Esophagus squamous epithelium (tissue), 5 donors: ENCODE measurements at regions not wholly inside any gene's neighbourhood (a gene's known extent, or its start where the extent isn't known, plus 50 kb on each side); places are given as distances from the start of the nearest gene placed in this dataset.
"Not testable (repeated sequence)": the region's sequence is repeated elsewhere in the genome, so short reads cannot be mapped to it uniquely, and the experiment has no call there.

ENCODE experiments used
- DNase-seq: peaks from one replicate; lab custom pipeline; 2025; lab: John Stamatoyannopoulos, UW
- H3K27ac ChIP-seq, 4 donors: fragments of 200-600 bp; sonication (generic); one replicate each; pipeline ENCODE4 v1.5.1; 2016 to 2019; ENCODE audit warnings: mild to moderate bottlenecking in 1 of 4
- H3K27me3 ChIP-seq, 4 donors: fragments of 200-600 bp; sonication (generic); 1 replicate in 3 of 4; 2 replicates in 1 of 4; pipeline versions ENCODE4 v1.5.1 to v1.6.0; 2017 to 2021; ENCODE audit warnings: antibody characterized with exemption in 1 of 4
- H3K36me3 ChIP-seq, 3 donors: fragments of 200-600 bp; sonication (generic); one replicate each; pipeline ENCODE4 v1.5.1; 2016 to 2019
- H3K4me1 ChIP-seq, 3 donors: fragments of 200-600 bp; sonication (generic); one replicate each; pipeline ENCODE4 v1.5.1; 2017 to 2019
- H3K4me3 ChIP-seq, 4 donors: fragments of 200-600 bp; sonication (generic); 1 replicate in 3 of 4; 2 replicates in 1 of 4; pipeline ENCODE4 v1.5.1; 2016 to 2019; ENCODE audit warnings: mild to moderate bottlenecking in 2 of 4, moderate library complexity in 1 of 4
- H3K9me3 ChIP-seq, 3 donors: fragments of 200-600 bp; sonication (generic); one replicate each; pipeline ENCODE4 v1.5.1; 2016 to 2019
- CTCF ChIP-seq, 6 experiments: fragments of 450-650 bp in 4 of 6; fragments of 200-600 bp in 2 of 6; sonication (generic) in 2 of 6; IDR thresholded peaks; one replicate each; pipeline ENCODE4 v1.5.1; 2016 to 2019; ENCODE audit warnings: antibody characterized with exemption in 6 of 6, mild to moderate bottlenecking in 4 of 6, moderate library complexity in 4 of 6
- POLR2A ChIP-seq, 4 donors: fragments of 450-650 bp; IDR thresholded peaks; one replicate each; pipeline ENCODE4 v1.6.1; 2017; ENCODE audit warnings: antibody characterized with exemption in 4 of 4, mild to moderate bottlenecking in 4 of 4, moderate library complexity in 3 of 4
- WGBS, 2 donors: methylation state at CpG; one replicate each; pipeline ENCODE4 v1.1.5; 2018; 5-methylcytosine and 5-hydroxymethylcytosine counted together
- intact Hi-C: fragments of 100-400 bp; cut with DNase I; formaldehyde crosslinking; loops from one replicate; pipeline ENCODE4 v1.15.0; 2022
- donor health status: DM: yes; HTN: yes; CAD: no.

- Histone ChIP-seq H3K27ac (no peak overlapping the region), H3K9me3 (peaks cover 0 to 7% (median 0%) of the 10 kb centered on the region in 3 donors), H3K36me3 (no peaks in the 10 kb centered on the region), H3K27me3 (no peaks in the 10 kb centered on the region), H3K4me3 (no peak overlapping the region), H3K4me1 (no peaks in the 10 kb centered on the region)
- TF ChIP-seq POLR2A (IDR thresholded peaks at IDR 0.05) (no peak), CTCF (IDR thresholded peaks at IDR 0.05) (no peak)
- WGBS, 2 donors = 42 to 43% methylated on average over 3 of the region's 3 CpGs
- no peak for DNase-seq
- intact Hi-C loops = no loop called here
Observed at GRCh38 chr3:5980475-5980874, 793.0 kb downstream of the EDEM1 start.

GRCh38 chr3:5994651-5995050, 807.1 kb downstream of the EDEM1 start:
- Histone ChIP-seq H3K27ac (no peak overlapping the region), H3K36me3 (no peaks in the 10 kb centered on the region), H3K9me3 (no peaks in the 10 kb centered on the region), H3K27me3 (no peaks in the 10 kb centered on the region), H3K4me3 (no peak overlapping the region), H3K4me1 (no peaks in the 10 kb centered on the region)
- DNase-seq = no peak
- intact Hi-C loops = no loop called here
- TF ChIP-seq CTCF (IDR thresholded peaks at IDR 0.05) = no peak
- no peak for TF ChIP-seq POLR2A (IDR thresholded peaks at IDR 0.05)
- 70 to 83% methylated on average over 1 of the region's 1 CpG for WGBS, 2 donors

- DNase-seq = no peak
- 57 to 77% methylated on average over 2 of the region's 2 CpGs for WGBS, 2 donors
Observed at GRCh38 chr3:6018456-6018855, 830.9 kb downstream of the EDEM1 start.

GRCh38 chr3:6022621-6023020, 835.1 kb downstream of the EDEM1 start:
- Histone ChIP-seq H3K27me3 (no peaks in the 10 kb centered on the region), H3K9me3 (peaks cover 0 to 9% (median 0%) of the 10 kb centered on the region in 3 donors), H3K27ac (no peak overlapping the region), H3K4me3 (no peak overlapping the region), H3K4me1 (no peaks in the 10 kb centered on the region), H3K36me3 (no peaks in the 10 kb centered on the region)
- intact Hi-C loops = no loop called here
- TF ChIP-seq CTCF (IDR thresholded peaks at IDR 0.05) = no peak
- TF ChIP-seq POLR2A (IDR thresholded peaks at IDR 0.05) = no peak
- DNase-seq = no peak

More at GRCh38 chr3:6018456-6018855, 830.9 kb downstream of the EDEM1 start:
- Histone ChIP-seq H3K4me1 (no peaks in the 10 kb centered on the region), H3K36me3 (no peaks in the 10 kb centered on the region), H3K27me3 (no peaks in the 10 kb centered on the region), H3K4me3 (no peak overlapping the region), H3K27ac (no peak overlapping the region), H3K9me3 (peaks cover 0 to 7% (median 0%) of the 10 kb centered on the region in 3 donors)
- TF ChIP-seq CTCF (IDR thresholded peaks at IDR 0.05) = no peak
- intact Hi-C loops = no loop called here

- WGBS, 2 donors = 59% methylated on average over 1 of the region's 1 CpG
- intact Hi-C loops = no loop called here
Observed at GRCh38 chr3:6025032-6025431, 835.9 kb upstream of the GRM7 start.

GRCh38 chr3:6030648-6031047, 830.3 kb upstream of the GRM7 start:
- DNase-seq, H3K4me1 ChIP-seq, H3K27me3 ChIP-seq, H3K36me3 ChIP-seq, intact Hi-C loops, H3K4me3 ChIP-seq, H3K27ac ChIP-seq: not testable (repeated sequence)
- H3K9me3 ChIP-seq = peaks cover 0 to 13% (median 0%) of the 10 kb centered on the region in 3 donors
- WGBS, 2 donors = 54 to 59% methylated on average over 4 of the region's 4 CpGs

More at GRCh38 chr3:6025032-6025431, 835.9 kb upstream of the GRM7 start:
- no peak for DNase-seq
- H3K4me1 ChIP-seq = no peaks in the 10 kb centered on the region
- TF ChIP-seq POLR2A (IDR thresholded peaks at IDR 0.05) (no peak), CTCF (IDR thresholded peaks at IDR 0.05) (no peak)
- no peaks in the 10 kb centered on the region for H3K27me3 ChIP-seq
- H3K9me3 ChIP-seq = peaks cover 0 to 15% (median 0%) of the 10 kb centered on the region in 3 donors
- no peaks in the 10 kb centered on the region for H3K36me3 ChIP-seq
- H3K4me3 ChIP-seq = no peak overlapping the region
- no peak overlapping the region for H3K27ac ChIP-seq
